ENCODE measurements at regions not wholly inside any gene's neighbourhood (a gene's known extent, or its start where the extent isn't known, plus 50 kb on each side); places are given as distances from the start of the nearest gene placed in this dataset.

DNA sequence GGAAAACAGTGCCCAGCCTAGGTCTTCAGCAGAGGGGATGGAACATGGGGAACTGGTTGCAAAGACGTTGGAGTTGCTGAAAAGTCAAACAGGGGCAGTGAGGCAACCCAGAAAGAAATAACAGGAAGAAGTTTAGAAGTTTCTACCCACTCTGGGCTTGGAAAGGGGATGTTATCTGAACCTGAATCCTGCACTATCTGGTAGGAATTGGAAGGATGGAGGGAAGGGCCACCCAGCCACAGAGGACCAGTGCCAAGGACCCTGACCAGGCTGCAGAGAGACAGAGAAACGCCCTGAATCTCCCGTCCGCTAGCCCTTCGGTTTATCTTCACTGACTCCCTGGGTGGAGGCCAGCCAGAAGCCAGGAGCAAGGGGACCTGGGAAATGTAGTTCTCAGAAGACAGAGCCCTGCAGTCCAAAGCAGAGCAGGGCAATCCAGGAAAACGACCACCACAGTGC is 217.3 kb upstream of the RREB1 start:
- H3K27me3 ChIP-seq, result no peaks in the 10 kb centered on the region
- no peaks in the 10 kb centered on the region for H3K9me3 ChIP-seq
- WGBS, 2 donors, result 54 to 64% methylated on average over 6 of the region's 6 CpGs
- H3K27ac ChIP-seq, result peak overlapping the region; percentile 71 to 85 (median 78)
- H3K4me1 ChIP-seq, result peaks cover 11 to 60% (median 26%) of the 10 kb centered on the region in 3 donors
- no peak overlapping the region for H3K4me3 ChIP-seq
- no peak for TF ChIP-seq POLR2A (IDR thresholded peaks at IDR 0.05)
- TF ChIP-seq, protein P1, sequence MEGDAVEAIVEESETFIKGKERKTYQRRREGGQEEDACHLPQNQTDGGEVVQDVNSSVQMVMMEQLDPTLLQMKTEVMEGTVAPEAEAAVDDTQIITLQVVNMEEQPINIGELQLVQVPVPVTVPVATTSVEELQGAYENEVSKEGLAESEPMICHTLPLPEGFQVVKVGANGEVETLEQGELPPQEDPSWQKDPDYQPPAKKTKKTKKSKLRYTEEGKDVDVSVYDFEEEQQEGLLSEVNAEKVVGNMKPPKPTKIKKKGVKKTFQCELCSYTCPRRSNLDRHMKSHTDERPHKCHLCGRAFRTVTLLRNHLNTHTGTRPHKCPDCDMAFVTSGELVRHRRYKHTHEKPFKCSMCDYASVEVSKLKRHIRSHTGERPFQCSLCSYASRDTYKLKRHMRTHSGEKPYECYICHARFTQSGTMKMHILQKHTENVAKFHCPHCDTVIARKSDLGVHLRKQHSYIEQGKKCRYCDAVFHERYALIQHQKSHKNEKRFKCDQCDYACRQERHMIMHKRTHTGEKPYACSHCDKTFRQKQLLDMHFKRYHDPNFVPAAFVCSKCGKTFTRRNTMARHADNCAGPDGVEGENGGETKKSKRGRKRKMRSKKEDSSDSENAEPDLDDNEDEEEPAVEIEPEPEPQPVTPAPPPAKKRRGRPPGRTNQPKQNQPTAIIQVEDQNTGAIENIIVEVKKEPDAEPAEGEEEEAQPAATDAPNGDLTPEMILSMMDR (IDR thresholded peaks at IDR 0.05), result no peak
- no peak for DNase-seq
- intact Hi-C loops (cut with DNase I), result no loop called here
- no peaks in the 10 kb centered on the region for H3K36me3 ChIP-seq

DNA sequence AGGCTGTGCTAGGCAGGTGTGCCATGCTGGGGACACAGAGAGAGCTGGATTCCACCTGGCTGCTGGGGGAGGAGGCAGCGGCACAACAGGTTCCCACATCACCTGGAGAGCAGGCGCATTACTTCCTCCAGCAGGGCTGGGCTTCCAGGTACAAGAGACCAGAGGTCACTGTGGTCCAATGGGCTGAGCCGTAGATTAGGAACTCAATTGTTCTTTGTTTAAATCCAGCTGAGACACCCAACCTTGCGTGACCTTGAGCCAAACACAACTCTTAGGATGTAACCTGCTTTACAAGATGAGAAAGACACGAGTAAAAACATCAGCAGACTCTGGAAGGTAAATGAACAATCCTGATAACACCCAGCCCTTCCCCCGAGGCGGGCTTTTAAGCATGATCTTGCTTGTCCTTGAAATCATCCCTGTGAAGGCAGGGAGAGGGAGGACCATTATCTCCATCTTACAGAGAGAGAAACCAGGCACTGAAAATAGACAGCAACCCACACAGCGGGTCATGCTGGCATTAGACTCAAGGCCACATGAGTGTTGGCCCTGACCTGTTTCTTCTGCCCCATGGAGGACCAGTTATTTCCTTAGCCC is 216.5 kb upstream of the RREB1 start:
- DNase-seq, result no peak
- 53 to 54% methylated on average over 6 of the region's 8 CpGs for WGBS, 2 donors
- TF ChIP-seq, protein P1 (IDR thresholded peaks at IDR 0.05), result peak in 2 of 6 experiments; percentile 17 to 20
- no peak for TF ChIP-seq POLR2A (IDR thresholded peaks at IDR 0.05)
- Histone ChIP-seq H3K9me3 (no peaks in the 10 kb centered on the region), H3K27ac (peak overlapping the region; percentile 71 to 85 (median 78)), H3K36me3 (no peaks in the 10 kb centered on the region), H3K4me3 (no peak overlapping the region), H3K27me3 (no peaks in the 10 kb centered on the region), H3K4me1 (peaks cover 4 to 52% (median 18%) of the 10 kb centered on the region in 3 donors)
- intact Hi-C loops (cut with DNase I), result no loop called here

DNA sequence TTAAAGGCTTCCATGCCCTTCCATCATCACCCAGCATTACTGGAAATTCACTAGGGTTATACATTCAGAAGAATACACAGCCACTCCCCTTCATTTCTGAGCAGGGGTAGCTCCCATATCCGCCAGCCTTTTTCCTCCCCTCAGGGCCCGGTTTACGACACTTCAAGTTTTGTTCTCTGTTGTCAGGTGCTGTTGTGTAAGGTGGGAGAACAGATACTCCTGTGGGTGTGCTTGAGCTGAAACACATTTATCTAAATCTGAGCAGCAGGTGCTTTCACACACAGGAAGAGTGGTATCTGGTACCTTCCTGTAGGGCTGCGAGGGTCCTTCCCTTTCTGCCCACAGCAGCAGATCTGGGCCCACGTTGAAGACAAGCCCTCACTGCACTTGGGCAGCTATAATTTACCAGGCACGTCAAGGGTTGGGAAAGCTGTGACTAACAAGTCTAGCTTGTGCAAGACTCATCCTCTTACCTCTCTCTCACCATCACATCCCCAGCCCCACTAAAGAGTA is 215.8 kb upstream of the RREB1 start:
- H3K4me1 ChIP-seq, result peaks cover 4 to 45% (median 15%) of the 10 kb centered on the region in 3 donors
- no peaks in the 10 kb centered on the region for H3K36me3 ChIP-seq
- DNase-seq, result no peak
- TF ChIP-seq POLR2A (IDR thresholded peaks at IDR 0.05), result no peak
- TF ChIP-seq, protein P1 (IDR thresholded peaks at IDR 0.05), result no peak
- no peak overlapping the region for H3K4me3 ChIP-seq
- H3K27me3 ChIP-seq, result no peaks in the 10 kb centered on the region
- intact Hi-C loops (cut with DNase I), result no loop called here
- H3K9me3 ChIP-seq, result no peaks in the 10 kb centered on the region
- 25 to 43% methylated on average over 6 of the region's 6 CpGs for WGBS, 2 donors
- H3K27ac ChIP-seq, result peak overlapping the region; percentile 71 to 85 (median 78)

DNA sequence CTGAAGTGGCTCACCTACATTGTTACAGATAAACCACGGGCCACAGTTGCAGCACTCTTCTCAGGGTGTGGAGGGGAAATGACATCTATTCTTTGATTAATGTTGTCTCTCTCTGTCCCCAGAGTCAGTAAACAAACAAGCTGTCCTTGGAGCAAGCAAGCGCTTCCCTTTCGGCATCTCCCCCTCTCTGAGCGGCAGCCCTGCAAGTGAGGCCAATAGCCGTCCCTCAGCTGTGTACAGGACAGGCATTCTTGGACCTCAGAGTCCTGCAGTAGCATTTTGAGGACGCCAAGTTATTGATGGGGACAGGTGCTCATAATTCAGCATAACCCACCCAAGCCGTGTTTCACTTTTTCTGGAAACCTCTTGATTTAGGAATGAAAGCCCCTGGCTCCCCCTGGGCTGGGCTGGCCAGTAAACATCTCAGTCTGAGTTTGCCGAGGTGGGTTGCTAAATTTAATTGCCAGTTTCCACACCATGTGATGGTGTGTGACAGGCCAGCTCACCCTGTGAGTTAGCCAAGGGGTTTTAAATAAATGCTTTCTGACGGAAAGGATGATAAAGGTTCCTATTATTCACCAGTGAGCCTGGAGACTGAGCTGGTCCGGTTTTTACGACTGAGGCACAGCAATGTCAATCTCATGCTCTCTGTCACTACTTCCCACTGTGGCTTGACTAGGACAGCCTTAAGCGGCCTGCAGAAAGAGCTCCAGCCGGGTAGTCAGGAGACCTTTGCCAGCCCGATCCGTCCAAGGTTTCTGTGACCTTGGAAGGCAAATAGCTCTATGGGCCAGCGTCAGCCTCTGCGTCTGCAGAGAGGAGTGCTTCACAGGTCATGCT is 214.8 kb upstream of the RREB1 start:
- peaks cover 4 to 45% (median 15%) of the 10 kb centered on the region in 3 donors for H3K4me1 ChIP-seq
- TF ChIP-seq, protein P1 (IDR thresholded peaks at IDR 0.05), result no peak
- no peak for TF ChIP-seq POLR2A (IDR thresholded peaks at IDR 0.05)
- DNase-seq, result no peak
- H3K27ac ChIP-seq, result peak overlapping the region; percentile 71 to 85 (median 78)
- intact Hi-C loops (cut with DNase I), result no loop called here
- no peaks in the 10 kb centered on the region for H3K36me3 ChIP-seq
- H3K4me3 ChIP-seq, result no peak overlapping the region
- H3K9me3 ChIP-seq, result no peaks in the 10 kb centered on the region
- H3K27me3 ChIP-seq, result no peaks in the 10 kb centered on the region
- WGBS, 2 donors, result 86 to 87% methylated on average over 11 to 15 of the region's 17 CpGs

DNA sequence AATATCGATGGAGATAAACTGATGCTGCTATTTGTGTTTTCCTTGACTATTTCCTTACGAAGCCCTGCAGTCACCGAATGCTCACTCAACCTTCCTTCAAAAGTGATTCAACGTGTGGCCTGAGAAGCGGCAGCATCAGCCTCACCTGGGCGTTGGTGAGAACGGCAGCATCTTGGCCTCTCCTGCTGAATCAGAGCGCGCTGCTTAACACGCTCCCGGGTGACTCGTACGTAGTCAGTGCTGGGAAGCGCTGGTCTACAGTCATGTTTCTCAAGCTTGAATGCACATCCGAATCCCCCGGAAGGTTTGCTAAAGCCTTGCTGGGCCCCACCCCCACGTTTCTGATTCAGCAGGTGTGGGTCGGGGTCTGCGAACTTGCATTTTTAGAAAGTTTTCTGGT is 214.1 kb upstream of the RREB1 start:
- no peak for DNase-seq

More for the DNA sequence above, 214.1 kb upstream of the RREB1 start:
- intact Hi-C loops (cut with DNase I), result no loop called here
- no peak overlapping the region for H3K4me3 ChIP-seq
- H3K27me3 ChIP-seq, result no peaks in the 10 kb centered on the region
- H3K9me3 ChIP-seq, result no peaks in the 10 kb centered on the region
- WGBS, 2 donors, result 45 to 60% methylated on average over 8 to 17 of the region's 19 CpGs
- no peak for TF ChIP-seq POLR2A (IDR thresholded peaks at IDR 0.05)
- TF ChIP-seq, protein P1 (IDR thresholded peaks at IDR 0.05), result no peak
- peaks cover 4 to 45% (median 15%) of the 10 kb centered on the region in 3 donors for H3K4me1 ChIP-seq
- H3K36me3 ChIP-seq, result no peaks in the 10 kb centered on the region
- peak overlapping the region; percentile 30 to 85 (median 77) for H3K27ac ChIP-seq

Data from esophagus squamous epithelium (tissue), 5 donors.